ENCODE measurements at regions not wholly inside any gene's neighbourhood (a gene's known extent, or its start where the extent isn't known, plus 50 kb on each side); places are given as distances from the start of the nearest gene placed in this dataset.

DNA sequence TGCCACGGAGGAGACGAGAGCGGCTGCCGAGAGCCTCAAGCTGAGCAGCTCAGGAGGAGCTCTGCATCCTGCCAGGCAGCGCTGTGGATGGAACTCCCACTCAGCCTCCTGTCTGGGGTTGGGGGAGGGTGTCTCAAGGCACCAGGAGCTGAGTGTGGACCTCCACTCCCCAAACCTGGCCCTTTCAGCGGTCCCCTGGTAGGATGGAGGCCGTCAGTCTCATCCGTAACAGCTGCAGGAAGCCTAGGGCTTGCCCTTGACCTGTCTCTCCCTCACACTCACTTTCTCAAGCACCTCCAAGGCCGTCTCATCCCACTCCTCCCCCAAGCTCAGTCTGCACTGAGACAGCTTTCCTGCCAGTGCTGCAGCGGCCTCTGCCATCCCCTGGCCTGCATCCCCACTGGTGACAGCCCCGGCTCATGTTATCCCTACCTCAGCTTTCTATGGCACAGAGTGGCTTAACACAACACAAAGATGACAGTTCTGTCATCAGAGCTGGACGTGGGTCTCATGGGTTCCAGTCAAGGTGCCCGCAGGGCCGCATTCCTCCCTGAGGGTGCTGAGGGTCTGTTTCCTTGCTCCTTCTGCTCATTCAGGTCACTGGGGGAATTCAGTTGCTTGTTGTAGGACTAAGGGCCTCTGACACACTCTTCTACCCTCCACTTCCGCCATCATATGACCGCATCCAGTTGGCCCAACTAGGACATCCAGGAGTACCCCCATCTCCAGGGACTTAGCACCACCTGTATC is 341.9 kb upstream of the B3GAT1 start:
- TF ChIP-seq, protein P1, sequence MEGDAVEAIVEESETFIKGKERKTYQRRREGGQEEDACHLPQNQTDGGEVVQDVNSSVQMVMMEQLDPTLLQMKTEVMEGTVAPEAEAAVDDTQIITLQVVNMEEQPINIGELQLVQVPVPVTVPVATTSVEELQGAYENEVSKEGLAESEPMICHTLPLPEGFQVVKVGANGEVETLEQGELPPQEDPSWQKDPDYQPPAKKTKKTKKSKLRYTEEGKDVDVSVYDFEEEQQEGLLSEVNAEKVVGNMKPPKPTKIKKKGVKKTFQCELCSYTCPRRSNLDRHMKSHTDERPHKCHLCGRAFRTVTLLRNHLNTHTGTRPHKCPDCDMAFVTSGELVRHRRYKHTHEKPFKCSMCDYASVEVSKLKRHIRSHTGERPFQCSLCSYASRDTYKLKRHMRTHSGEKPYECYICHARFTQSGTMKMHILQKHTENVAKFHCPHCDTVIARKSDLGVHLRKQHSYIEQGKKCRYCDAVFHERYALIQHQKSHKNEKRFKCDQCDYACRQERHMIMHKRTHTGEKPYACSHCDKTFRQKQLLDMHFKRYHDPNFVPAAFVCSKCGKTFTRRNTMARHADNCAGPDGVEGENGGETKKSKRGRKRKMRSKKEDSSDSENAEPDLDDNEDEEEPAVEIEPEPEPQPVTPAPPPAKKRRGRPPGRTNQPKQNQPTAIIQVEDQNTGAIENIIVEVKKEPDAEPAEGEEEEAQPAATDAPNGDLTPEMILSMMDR (IDR thresholded peaks at IDR 0.05): no peak
- TF ChIP-seq POLR2A (IDR thresholded peaks at IDR 0.05) (no peak), EP300 (IDR thresholded peaks at IDR 0.05) (no peak), POLR2AphosphoS5 (IDR thresholded peaks at IDR 0.05) (no peak)

All from sigmoid colon (tissue), 4 donors.